IMR-90 (cell line): ENCODE measurements at regions not wholly inside any gene's neighbourhood (a gene's known extent, or its start where the extent isn't known, plus 50 kb on each side); places are given as distances from the start of the nearest gene placed in this dataset.

Experiments
- ATAC-seq: fragments of 200-7000 bp; cut with Tn5 transposase; 2 replicates; pipeline ENCODE4 v1.9.1; 2020; ENCODE audit warnings: low read depth, mild to moderate bottlenecking, moderate library complexity
- BruUV-seq: library from RNA; stranded (reverse); fragments of 400-500 nt; replicated peaks from 2 replicates; lab custom pipeline; 2021; lab: Mats Ljungman, UMichigan
- CTCF ChIA-PET: fragments of 300-600 bp; formaldehyde crosslinking; extraction: SDS; loops from one replicate; lab custom pipeline; 2021; ENCODE audit warnings: antibody characterized with exemption; lab: Yijun Ruan, JAX
- POLR2A ChIA-PET: fragments of 300-600 bp; sonication (Branson Sonifier 250); formaldehyde crosslinking; loops from one replicate; lab custom pipeline; 2022; ENCODE audit warnings: antibody characterized with exemption; ENCODE audit not compliant: unreplicated experiment; lab: Charles Lee
- DNase-seq: peaks from one replicate; pipeline ENCODE4 v3.0.0; 2013
- H2AFZ ChIP-seq: replicated peaks from 2 replicates; pipeline ENCODE3; 2013; ENCODE audit warnings: low read length, mild to moderate bottlenecking; ENCODE audit not compliant: poor library complexity
- H2AK5ac ChIP-seq: 2 replicates; pipeline ENCODE4 v1.6.1; 2013; ENCODE audit warnings: low read depth, low read length, inconsistent platforms
- H2AK9ac ChIP-seq: replicated peaks from 2 replicates; pipeline ENCODE3; 2013; ENCODE audit warnings: mild to moderate bottlenecking, low read depth, low read length, moderate library complexity; ENCODE audit not compliant: poor library complexity
- H2BK120ac ChIP-seq: 2 replicates; pipeline ENCODE4 v1.6.1; 2013; ENCODE audit warnings: low read depth, low read length, inconsistent platforms
- H2BK15ac ChIP-seq: 3 replicates; pipeline ENCODE4 v1.6.1; 2013; ENCODE audit warnings: low read depth, low read length, inconsistent platforms
- H2BK20ac ChIP-seq: 2 replicates; pipeline ENCODE4 v1.6.1; 2013; ENCODE audit warnings: low read depth, mild to moderate bottlenecking, inconsistent platforms, low read length, moderate library complexity
- H2BK5ac ChIP-seq: 2 replicates; pipeline ENCODE4 v1.6.1; 2013; ENCODE audit warnings: mild to moderate bottlenecking, low read depth, low read length, inconsistent platforms; ENCODE audit not compliant: poor library complexity, severe bottlenecking
- H3K14ac ChIP-seq: replicated peaks from 2 replicates; pipeline ENCODE4 v1.6.1; 2013; ENCODE audit warnings: low read depth, low read length, inconsistent platforms
- H3K18ac ChIP-seq: 2 replicates; pipeline ENCODE4 v1.6.1; 2013; ENCODE audit warnings: low read depth, low read length, control low read depth
- H3K23ac ChIP-seq: 2 replicates; pipeline ENCODE4 v1.6.1; 2013; ENCODE audit warnings: low read depth, low read length, inconsistent platforms
- H3K27ac ChIP-seq: 2 replicates; pipeline ENCODE4 v1.5.1; 2013; ENCODE audit warnings: mild to moderate bottlenecking, control low read depth, low read length; ENCODE audit not compliant: insufficient read depth
- H3K27me3 ChIP-seq: 2 replicates; pipeline ENCODE4 v1.6.1; 2013; ENCODE audit warnings: low read length; ENCODE audit not compliant: control insufficient read depth, insufficient read depth
- H3K36me3 ChIP-seq: 2 replicates; pipeline ENCODE4 v1.6.1; 2013; ENCODE audit warnings: low read length, mixed read lengths; ENCODE audit not compliant: control insufficient read depth, insufficient read depth
- H3K4ac ChIP-seq: 2 replicates; pipeline ENCODE4 v1.6.1; 2013; ENCODE audit warnings: low read depth, low read length, inconsistent platforms
- H3K4me1 ChIP-seq: 2 replicates; pipeline ENCODE4 v1.6.1; 2013; ENCODE audit warnings: low read length, mixed read lengths; ENCODE audit not compliant: control insufficient read depth, insufficient read depth
- H3K4me2 ChIP-seq: 2 replicates; pipeline ENCODE4 v1.6.1; 2013; ENCODE audit warnings: low read depth, mild to moderate bottlenecking, control low read depth, low read length, moderate library complexity
- H3K4me3 ChIP-seq: 2 replicates; pipeline ENCODE4 v1.5.1; 2013; ENCODE audit warnings: low read depth, mild to moderate bottlenecking, control low read depth, low read length, moderate library complexity; ENCODE audit not compliant: insufficient read depth
- H3K56ac ChIP-seq: 2 replicates; pipeline ENCODE4 v1.6.1; 2013; ENCODE audit warnings: low read length, inconsistent platforms; ENCODE audit not compliant: insufficient read depth; ENCODE audit errors: extremely low read depth
- H3K79me1 ChIP-seq, 2 experiments: 2 replicates each; pipeline ENCODE4 v1.6.1; 2013; ENCODE audit warnings: low read length in 2 of 2, inconsistent platforms in 1 of 2, low read depth in 1 of 2
- H3K9ac ChIP-seq: 2 replicates; pipeline ENCODE4 v1.6.1; 2013; ENCODE audit warnings: low read depth, low read length, control low read depth
- H3K9me1 ChIP-seq: 2 replicates; pipeline ENCODE4 v1.6.1; 2013; ENCODE audit warnings: low read length, inconsistent platforms; ENCODE audit not compliant: insufficient read depth
- H3K9me3 ChIP-seq: 2 replicates; pipeline ENCODE4 v1.6.1; 2013; ENCODE audit warnings: low read length; ENCODE audit not compliant: control insufficient read depth, insufficient read depth
- H4K20me1 ChIP-seq: 2 replicates; pipeline ENCODE4 v1.6.1; 2013; ENCODE audit warnings: low read length, inconsistent platforms; ENCODE audit not compliant: insufficient read depth
- H4K5ac ChIP-seq: 2 replicates; pipeline ENCODE4 v1.6.1; 2013; ENCODE audit warnings: mild to moderate bottlenecking, low read depth, low read length, control low read depth
- H4K8ac ChIP-seq, 2 experiments: 2 replicates each; pipeline ENCODE4 v1.6.1; 2013; ENCODE audit warnings: low read depth in 2 of 2, low read length in 2 of 2, control low read depth in 1 of 2, inconsistent platforms in 1 of 2
- H4K91ac ChIP-seq: 2 replicates; pipeline ENCODE4 v1.6.1; 2013; ENCODE audit warnings: low read depth, low read length, inconsistent platforms; ENCODE audit not compliant: insufficient read depth
- BHLHE40 ChIP-seq: fragments of 150-350 bp; IDR thresholded peaks from 2 replicates; pipeline ENCODE4 v1.6.1; 2016; ENCODE audit warnings: mild to moderate bottlenecking, low read depth, low read length
- CEBPB ChIP-seq: IDR thresholded peaks from 2 replicates; pipeline ENCODE4 v1.6.1; 2012; ENCODE audit warnings: low read depth, low read length, improper control_type of control experiment
- CHD1 ChIP-seq: IDR thresholded peaks from 2 replicates; pipeline ENCODE4 v1.6.1; 2012; ENCODE audit warnings: low read depth, low read length, improper control_type of control experiment
- FOS ChIP-seq: fragments of 150-350 bp; IDR thresholded peaks from 2 replicates; pipeline ENCODE4 v1.6.1; 2016; ENCODE audit warnings: low read depth, low read length
- MAZ ChIP-seq: IDR thresholded peaks from 2 replicates; pipeline ENCODE4 v1.6.1; 2012; ENCODE audit warnings: low read depth, mild to moderate bottlenecking, low read length, improper control_type of control experiment, moderate library complexity, borderline replicate concordance
- MXI1 ChIP-seq: IDR thresholded peaks from 2 replicates; pipeline ENCODE4 v1.6.1; 2012; ENCODE audit warnings: low read depth, mild to moderate bottlenecking, low read length, moderate library complexity, borderline replicate concordance
- NFE2L2 ChIP-seq: fragments of 150-350 bp; IDR thresholded peaks from 2 replicates; pipeline ENCODE4 v1.6.1; 2016; ENCODE audit warnings: low read depth, mild to moderate bottlenecking, low read length
- POLR2A ChIP-seq: IDR thresholded peaks from 2 replicates; pipeline ENCODE4 v1.6.1; 2012; ENCODE audit warnings: mild to moderate bottlenecking, low read depth, low read length
- RAD21 ChIP-seq: IDR thresholded peaks from 2 replicates; pipeline ENCODE4 v1.6.1; 2012; ENCODE audit warnings: low read length, improper control_type of control experiment
- RCOR1 ChIP-seq: IDR thresholded peaks from 2 replicates; pipeline ENCODE4 v1.6.1; 2012; ENCODE audit warnings: mild to moderate bottlenecking, low read length, improper control_type of control experiment; ENCODE audit not compliant: insufficient replicate concordance
- RFX5 ChIP-seq: IDR thresholded peaks from 2 replicates; pipeline ENCODE4 v1.8.0; 2012; ENCODE audit warnings: low read depth, mild to moderate bottlenecking, low read length, moderate library complexity
- SMC3 ChIP-seq: fragments of 150-350 bp; IDR thresholded peaks from 2 replicates; pipeline ENCODE4 v1.6.1; 2016; ENCODE audit warnings: low read depth, mild to moderate bottlenecking, antibody characterized with exemption, low read length, moderate library complexity
- WGBS, 2 experiments: methylation state at CpG; one replicate each; pipeline versions ENCODE4 v1.1.5 to v1.1.7; 2013; ENCODE audit warnings: missing lambda C conversion rate in 2 of 2; ENCODE audit not compliant: insufficient read length in 1 of 2; ENCODE audit errors: extremely low coverage in 2 of 2; 5-methylcytosine and 5-hydroxymethylcytosine counted together
- dilution Hi-C: fragments of 300-500 bp; cut with HindIII; formaldehyde crosslinking; loops from one replicate; pipeline ENCODE4 v1.14.3; 2018; ENCODE audit warnings: low sequenced_read_pairs; ENCODE audit not compliant: unreplicated experiment
- in situ Hi-C: fragments of 300-500 bp; cut with MboI; formaldehyde crosslinking; loops from 3 replicates; pipeline ENCODE4 v1.14.3; 2019; ENCODE audit warnings: low sequenced_read_pairs, inconsistent platforms, mixed read lengths
- intact Hi-C: fragments of 100-400 bp; cut with micrococcal nuclease; formaldehyde crosslinking; loops from 2 replicates; pipeline ENCODE4 v1.10.0; 2022
- TF ChIP-seq, protein P1 (sequence below): fragments of 150-350 bp; IDR thresholded peaks from 2 replicates; pipeline ENCODE4 v1.6.1; 2016; ENCODE audit warnings: low read depth, mild to moderate bottlenecking, low read length, moderate library complexity, borderline replicate concordance
- TF ChIP-seq, protein P2 (sequence below): conservative IDR thresholded peaks from 2 replicates; pipeline ENCODE4 v1.5.1; 2012; ENCODE audit warnings: mild to moderate bottlenecking, low read depth, low read length, improper control_type of control experiment
- TF ChIP-seq, protein P3 (sequence below): fragments of 150-350 bp; IDR thresholded peaks from 2 replicates; pipeline ENCODE4 v1.6.1; 2017; ENCODE audit warnings: mild to moderate bottlenecking, antibody characterized with exemption, low read length, low read depth

DNA sequence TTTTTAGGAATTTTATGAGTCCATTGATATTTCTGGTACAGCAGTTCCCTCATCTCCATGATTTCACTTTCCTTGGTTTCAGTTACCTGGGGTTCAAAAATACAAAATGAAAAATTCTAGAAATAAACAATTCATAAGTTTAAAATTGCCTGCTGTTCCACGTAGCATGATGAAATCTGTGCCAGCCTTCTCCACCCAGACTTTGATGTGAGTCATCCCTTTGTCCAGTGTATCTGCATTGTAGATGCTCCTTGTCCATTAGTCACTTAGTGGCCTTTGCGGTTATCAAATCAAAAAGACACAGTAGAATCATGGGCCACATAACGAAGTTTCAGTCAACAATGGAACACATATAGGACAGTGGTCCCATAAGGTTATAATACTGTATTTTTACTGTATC, 286.9 kb downstream of the PTEN start:
- Histone ChIP-seq H3K9me3 (no peaks in the 10 kb centered on the region), H4K20me1 (no peaks in the 10 kb centered on the region), H2BK5ac (peak overlapping the region; percentile 64), H2BK120ac (peak overlapping the region; percentile 90; the same call in 1 of the 2 replicates), H2AK5ac (peak overlapping the region; percentile 73; the same call in 1 of the 2 replicates), H2AK9ac (no peak overlapping the region), H2AFZ (no peak overlapping the region), H2BK20ac (peak overlapping the region; percentile 94), H3K36me3 (no peaks in the 10 kb centered on the region), H3K23ac (no peak overlapping the region), H3K4me2 (no peak overlapping the region), H3K9me1 (peaks cover 21% of the 10 kb centered on the region), H4K5ac (no peak overlapping the region), H3K56ac (no peak overlapping the region), H3K27ac (no peak overlapping the region), H2BK15ac (0 out of 3 replicates have a peak overlapping the region, but pooled peaks have one; percentile 18), H3K9ac (no peak overlapping the region), H3K27me3 (no peaks in the 10 kb centered on the region), H4K91ac (peak overlapping the region; percentile 55; the same call in 1 of the 2 replicates), H4K8ac (peak overlapping the region; percentile 33 to 63; a peak in 3 of 4 replicates), H3K14ac (peak overlapping the region; percentile 83), H3K18ac (no peak overlapping the region), H3K4me1 (peaks cover 7% of the 10 kb centered on the region), H3K4ac (peak overlapping the region; percentile 82; the same call in 1 of the 2 replicates), H3K4me3 (no peak overlapping the region), H3K79me1 (peaks cover 0 to 12% of the 10 kb centered on the region in 2 experiments; a peak in 1 of 4 replicates)
- ChIA-PET POLR2A (no interaction called here), CTCF (interaction anchor here (0.6 kb wide), 1 partner anchor 107 kb away, joined by 3 read pairs; no protein-coding TSS in a partner anchor)
- dilution Hi-C loops (no loop called here), intact Hi-C loops (loop anchor here (10.0 kb wide), 1 partner anchor 404 kb away; no protein-coding TSS in a partner anchor), in situ Hi-C loops (no loop called here)
- TF ChIP-seq, protein P1, sequence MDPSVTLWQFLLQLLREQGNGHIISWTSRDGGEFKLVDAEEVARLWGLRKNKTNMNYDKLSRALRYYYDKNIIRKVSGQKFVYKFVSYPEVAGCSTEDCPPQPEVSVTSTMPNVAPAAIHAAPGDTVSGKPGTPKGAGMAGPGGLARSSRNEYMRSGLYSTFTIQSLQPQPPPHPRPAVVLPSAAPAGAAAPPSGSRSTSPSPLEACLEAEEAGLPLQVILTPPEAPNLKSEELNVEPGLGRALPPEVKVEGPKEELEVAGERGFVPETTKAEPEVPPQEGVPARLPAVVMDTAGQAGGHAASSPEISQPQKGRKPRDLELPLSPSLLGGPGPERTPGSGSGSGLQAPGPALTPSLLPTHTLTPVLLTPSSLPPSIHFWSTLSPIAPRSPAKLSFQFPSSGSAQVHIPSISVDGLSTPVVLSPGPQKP: no peak
- TF ChIP-seq NFE2L2 (no peak), RAD21 (no peak), SMC3 (no peak), MAZ (no peak), CHD1 (no peak), RFX5 (no peak), BHLHE40 (no peak), MXI1 (no peak), FOS (peak; percentile 58; the same call in 1 of the 2 replicates), POLR2A (no peak), RCOR1 (no peak), CEBPB (peak; percentile 67; the same call in 1 of the 2 replicates)
- TF ChIP-seq, protein P2, sequence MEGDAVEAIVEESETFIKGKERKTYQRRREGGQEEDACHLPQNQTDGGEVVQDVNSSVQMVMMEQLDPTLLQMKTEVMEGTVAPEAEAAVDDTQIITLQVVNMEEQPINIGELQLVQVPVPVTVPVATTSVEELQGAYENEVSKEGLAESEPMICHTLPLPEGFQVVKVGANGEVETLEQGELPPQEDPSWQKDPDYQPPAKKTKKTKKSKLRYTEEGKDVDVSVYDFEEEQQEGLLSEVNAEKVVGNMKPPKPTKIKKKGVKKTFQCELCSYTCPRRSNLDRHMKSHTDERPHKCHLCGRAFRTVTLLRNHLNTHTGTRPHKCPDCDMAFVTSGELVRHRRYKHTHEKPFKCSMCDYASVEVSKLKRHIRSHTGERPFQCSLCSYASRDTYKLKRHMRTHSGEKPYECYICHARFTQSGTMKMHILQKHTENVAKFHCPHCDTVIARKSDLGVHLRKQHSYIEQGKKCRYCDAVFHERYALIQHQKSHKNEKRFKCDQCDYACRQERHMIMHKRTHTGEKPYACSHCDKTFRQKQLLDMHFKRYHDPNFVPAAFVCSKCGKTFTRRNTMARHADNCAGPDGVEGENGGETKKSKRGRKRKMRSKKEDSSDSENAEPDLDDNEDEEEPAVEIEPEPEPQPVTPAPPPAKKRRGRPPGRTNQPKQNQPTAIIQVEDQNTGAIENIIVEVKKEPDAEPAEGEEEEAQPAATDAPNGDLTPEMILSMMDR: no peak
- TF ChIP-seq, protein P3, sequence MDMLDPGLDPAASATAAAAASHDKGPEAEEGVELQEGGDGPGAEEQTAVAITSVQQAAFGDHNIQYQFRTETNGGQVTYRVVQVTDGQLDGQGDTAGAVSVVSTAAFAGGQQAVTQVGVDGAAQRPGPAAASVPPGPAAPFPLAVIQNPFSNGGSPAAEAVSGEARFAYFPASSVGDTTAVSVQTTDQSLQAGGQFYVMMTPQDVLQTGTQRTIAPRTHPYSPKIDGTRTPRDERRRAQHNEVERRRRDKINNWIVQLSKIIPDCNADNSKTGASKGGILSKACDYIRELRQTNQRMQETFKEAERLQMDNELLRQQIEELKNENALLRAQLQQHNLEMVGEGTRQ: no peak
- BruUV-seq: no TSS peak
- WGBS, 2 experiments: 60% methylated on average over 1 of the region's 3 CpGs; no CpG with 5 or more reads in 1 of the 2 experiments
- DNase-seq: peak; percentile 72
- no peak for ATAC-seq
